K562 (cell line): ENCODE measurements at regions not wholly inside any gene's neighbourhood (a gene's known extent, or its start where the extent isn't known, plus 50 kb on each side); places are given as distances from the start of the nearest gene placed in this dataset.

Experiments used
- ATAC-seq: fragments of 200-7000 bp; cut with Tn5 transposase; 3 replicates; pipeline ENCODE4 v1.9.1; 2020; ENCODE audit warnings: moderate library complexity
- BruUV-seq: library from RNA; stranded (reverse); fragments of 400-500 nt; replicated peaks from 2 replicates; lab custom pipeline; 2021; lab: Mats Ljungman, UMichigan
- CTCF ChIA-PET: fragments of 300-600 bp; formaldehyde crosslinking; extraction: SDS; loops from one replicate; lab custom pipeline; 2021; ENCODE audit warnings: low intra/inter-chr PET ratio; lab: Yijun Ruan, JAX
- POLR2A ChIA-PET: fragments of 300-600, 350-650 bp; sonication (Branson Sonifier 250); formaldehyde crosslinking; extraction: SDS; loops from one replicate; lab custom pipeline; 2021; ENCODE audit warnings: antibody characterized with exemption, inconsistent platforms; lab: Yijun Ruan, JAX
- DNase-seq, 4 experiments: peaks; one replicate each; pipeline versions ENCODE4 v3.0.0 to v3.0.0-alpha.2; 2011 to 2018; ENCODE audit warnings: low spot score in 3 of 4, mixed read lengths in 3 of 4; ENCODE audit errors: extremely low read depth in 1 of 4
- FAIRE-seq: peaks from 2 replicates; lab custom pipeline; 2011; peaks lifted over from hg19 to GRCh38; lab: Jason Lieb, UNC
- H2AFZ ChIP-seq: 2 replicates; pipeline ENCODE4 v1.6.0; 2011; ENCODE audit warnings: low read depth, low read length, control low read depth, inconsistent platforms
- H3K27ac ChIP-seq: fragments of 200-600 bp; 3 replicates; pipeline ENCODE4 v1.8.0; 2011; ENCODE audit warnings: low read depth, mild to moderate bottlenecking, control low read depth, inconsistent platforms, low read length, moderate library complexity, mixed read lengths; ENCODE audit errors: extremely low read depth
- H3K27me3 ChIP-seq, 2 experiments: fragments of 300-600 bp in 1 of 2; 2 replicates in 1 of 2; 3 replicates in 1 of 2; pipeline versions ENCODE4 v1.6.0 to v1.8.0; 2011; ENCODE audit warnings: inconsistent platforms in 2 of 2, low read length in 2 of 2, mild to moderate bottlenecking in 1 of 2, mixed read lengths in 1 of 2, moderate library complexity in 1 of 2; ENCODE audit not compliant: control insufficient read depth in 2 of 2, insufficient read depth in 2 of 2
- H3K36me3 ChIP-seq: fragments of 300-600 bp; 3 replicates; pipeline ENCODE4 v1.8.0; 2011; ENCODE audit warnings: mild to moderate bottlenecking, low read length, inconsistent platforms; ENCODE audit not compliant: control insufficient read depth, insufficient read depth
- H3K4me1 ChIP-seq, 2 experiments: fragments of 200-600 bp in 1 of 2; replicated peaks in 1 of 2; 2 replicates in 1 of 2; 3 replicates in 1 of 2; pipeline versions ENCODE4 v1.5.1 to v1.8.0; 2011; ENCODE audit warnings: inconsistent platforms in 2 of 2, low read length in 2 of 2, mild to moderate bottlenecking in 1 of 2, mixed read lengths in 1 of 2, moderate library complexity in 1 of 2; ENCODE audit not compliant: control insufficient read depth in 2 of 2, insufficient read depth in 2 of 2
- H3K4me2 ChIP-seq: 2 replicates; pipeline ENCODE4 v1.6.1; 2011; ENCODE audit warnings: low read length, control low read depth, inconsistent platforms, mixed read lengths; ENCODE audit not compliant: insufficient read depth
- H3K4me3 ChIP-seq: fragments of 200-600 bp; sonication (generic), shearing (Covaris generic); 2 replicates; pipeline ENCODE4 v1.5.1; 2016; ENCODE audit warnings: control low read depth, inconsistent platforms
- H3K79me2 ChIP-seq: fragments of 200-600 bp; 3 replicates; pipeline ENCODE4 v1.8.0; 2011; ENCODE audit warnings: low read length, inconsistent platforms; ENCODE audit not compliant: control insufficient read depth, insufficient read depth
- H3K9ac ChIP-seq, 2 experiments: 2 replicates each; pipeline versions ENCODE4 v1.6.0 to v1.6.1; 2011; ENCODE audit warnings: low read depth in 2 of 2, low read length in 2 of 2, control low read depth in 1 of 2, inconsistent platforms in 1 of 2, mild to moderate bottlenecking in 1 of 2, mixed read lengths in 1 of 2; ENCODE audit not compliant: insufficient read depth in 1 of 2
- H3K9me1 ChIP-seq: one replicate; pipeline ENCODE4 v1.6.0; 2011; ENCODE audit warnings: inconsistent platforms, mild to moderate bottlenecking, low read length, moderate library complexity; ENCODE audit not compliant: control insufficient read depth, insufficient read depth
- H3K9me3 ChIP-seq: replicated peaks from 2 replicates; pipeline ENCODE4 v1.5.1; 2011; ENCODE audit warnings: low read depth, low read length, inconsistent platforms; ENCODE audit not compliant: control insufficient read depth, insufficient read depth
- H4K20me1 ChIP-seq: replicated peaks from 2 replicates; pipeline ENCODE4 v1.6.1; 2011; ENCODE audit warnings: low read length, inconsistent platforms, mixed read lengths; ENCODE audit not compliant: control insufficient read depth, insufficient read depth
- BHLHE40 ChIP-seq: IDR thresholded peaks from 2 replicates; pipeline ENCODE4 v1.6.1; 2011; ENCODE audit warnings: low read length, improper control_type of control experiment
- BMI1 ChIP-seq: fragments of 150-350 bp; IDR thresholded peaks from 2 replicates; pipeline ENCODE4 v1.6.1; 2014; ENCODE audit warnings: low read length
- MTF1 ChIP-seq: fragments of 250-450 bp; sonication (Bioruptor Pico); IDR thresholded peaks from 2 replicates; pipeline ENCODE4 v1.9.0; 2021; ENCODE audit warnings: moderate library complexity, mild to moderate bottlenecking, inconsistent platforms, borderline replicate concordance
- NR2F6 ChIP-seq: fragments of 450-650 bp; formaldehyde crosslinking; IDR thresholded peaks from 2 replicates; pipeline ENCODE4 v1.4.0; 2020; ENCODE audit warnings: mild to moderate bottlenecking
- SMAD4 ChIP-seq: fragments of 250-450 bp; sonication (Bioruptor Pico); conservative IDR thresholded peaks from 2 replicates; pipeline ENCODE4 v1.8.0; 2021; ENCODE audit warnings: inconsistent platforms, mild to moderate bottlenecking, moderate library complexity
- ZFP30 ChIP-seq: fragments of 250-450 bp; sonication (Bioruptor Pico); IDR thresholded peaks from 2 replicates; pipeline ENCODE4 v1.8.0; 2022; ENCODE audit warnings: moderate library complexity, mild to moderate bottlenecking, inconsistent platforms, borderline replicate concordance
- WGBS: fragments of 100-300 bp; shearing (Covaris generic); methylation state at CpG from one replicate; pipeline ENCODE4 v1.1.6; 2016; ENCODE audit warnings: low coverage, mixed read lengths; ENCODE audit not compliant: insufficient coverage; ENCODE audit errors: missing lambda C conversion rate; 5-methylcytosine and 5-hydroxymethylcytosine counted together
- in situ Hi-C: fragments of 300-500 bp; cut with MboI; formaldehyde crosslinking; loops from 4 replicates; pipeline ENCODE4 v1.15.0; 2018; ENCODE audit warnings: inconsistent platforms, mixed read lengths
- intact Hi-C: fragments of 100-400 bp; cut with micrococcal nuclease; formaldehyde crosslinking; loops from 2 replicates; pipeline ENCODE4 v1.14.2; 2022
- TF ChIP-seq, protein P1 (sequence below), 2 experiments: fragments of 450-650 bp; IDR thresholded peaks; 2 replicates each; pipeline ENCODE4 v1.6.1; 2016; ENCODE audit warnings: mild to moderate bottlenecking in 2 of 2, borderline replicate concordance in 1 of 2, low read depth in 1 of 2, moderate library complexity in 1 of 2

DNA sequence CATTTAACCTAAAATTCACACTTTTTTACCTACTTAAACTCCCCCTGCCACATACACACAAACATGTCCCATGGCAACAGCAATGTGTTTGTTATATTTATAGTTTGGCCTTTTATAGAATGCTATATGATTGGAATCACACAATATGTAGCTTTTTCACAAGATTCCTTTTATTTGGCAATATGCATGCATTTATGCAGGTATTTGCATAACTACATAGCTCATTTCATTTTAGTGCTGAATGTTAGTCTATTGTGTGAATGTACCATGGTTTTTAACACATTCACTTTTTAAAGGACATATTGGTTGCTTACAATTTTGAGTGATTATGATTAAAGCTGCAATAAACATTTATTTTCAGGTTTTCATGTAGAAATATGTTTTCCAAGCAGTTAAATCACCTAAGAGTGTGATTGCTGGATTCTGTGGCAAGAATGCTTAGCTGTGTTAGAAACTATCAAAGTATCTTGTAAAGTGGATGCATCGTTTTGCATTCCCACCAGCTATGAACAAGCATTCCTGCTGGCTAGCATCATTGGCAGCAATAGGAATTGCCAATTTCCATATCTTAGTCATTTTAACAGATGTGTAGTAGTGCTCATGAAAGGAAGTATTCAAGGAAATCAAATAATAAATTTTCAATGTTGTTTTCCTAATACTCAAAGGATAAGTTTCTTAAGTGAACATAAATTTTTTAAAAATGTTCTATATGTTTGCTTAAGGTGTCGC lies 557.0 kb downstream of the SLITRK1 start:
- POLR2A ChIA-PET: no interaction called here
- ATAC-seq: no peak
- Histone ChIP-seq H3K36me3 (no peaks in the 10 kb centered on the region), H3K9me3 (no peaks in the 10 kb centered on the region), H2AFZ (no peak overlapping the region), H3K4me2 (no peak overlapping the region), H3K9ac (no peak overlapping the region), H3K79me2 (no peaks in the 10 kb centered on the region), H3K27me3 (no peaks in the 10 kb centered on the region), H3K27ac (no peak overlapping the region), H4K20me1 (no peaks in the 10 kb centered on the region), H3K4me3 (no peak overlapping the region), H3K9me1 (no peaks in the 10 kb centered on the region), H3K4me1 (no peaks in the 10 kb centered on the region)
- CTCF ChIA-PET: no interaction called here
- TF ChIP-seq MTF1 (no peak), BHLHE40 (no peak), SMAD4 (no peak)
- DNase-seq: no peak
- 0% methylated on average over 2 of the region's 2 CpGs for WGBS
- no TSS peak for BruUV-seq
- FAIRE-seq: no peak
- in situ Hi-C loops (no loop called here), intact Hi-C loops (no loop called here)

DNA sequence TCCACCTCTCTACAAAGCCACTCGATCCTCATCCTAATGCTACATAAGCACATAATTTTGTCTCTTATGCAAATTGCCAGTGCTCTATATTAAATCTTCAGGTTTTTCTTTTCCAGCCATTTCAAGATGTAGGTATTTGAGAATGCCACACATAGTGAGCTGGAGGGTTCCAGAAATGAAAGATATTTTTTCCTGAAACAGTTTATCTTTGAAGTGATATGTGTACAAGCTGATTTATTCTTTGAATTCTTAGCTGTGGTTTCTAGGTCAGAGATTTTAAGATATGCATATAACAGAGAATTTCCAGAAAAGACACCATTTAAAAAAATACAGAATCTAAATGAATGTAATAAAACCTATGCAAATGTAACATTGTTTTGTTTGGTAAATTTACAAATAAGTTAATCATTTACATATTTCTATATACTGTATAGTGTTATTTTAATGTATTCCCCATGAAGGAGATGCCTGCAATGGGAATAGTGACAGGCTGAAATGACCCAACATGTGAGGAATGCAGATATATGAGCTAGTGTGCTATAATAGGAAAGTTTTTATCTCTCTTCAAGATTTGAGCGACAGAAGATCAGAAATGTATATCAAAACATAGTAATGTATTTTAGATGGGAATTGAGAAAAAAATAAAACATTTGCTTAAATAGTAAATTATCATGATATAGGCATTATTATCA lies 570.2 kb downstream of the SLITRK1 start:
- Histone ChIP-seq H3K27me3 (no peaks in the 10 kb centered on the region), H3K9me3 (no peaks in the 10 kb centered on the region), H3K4me2 (no peak overlapping the region), H2AFZ (no peak overlapping the region), H3K27ac (no peak overlapping the region), H3K36me3 (no peaks in the 10 kb centered on the region), H4K20me1 (no peaks in the 10 kb centered on the region), H3K4me1 (no peaks in the 10 kb centered on the region), H3K4me3 (no peak overlapping the region), H3K9me1 (no peaks in the 10 kb centered on the region), H3K79me2 (no peaks in the 10 kb centered on the region), H3K9ac (no peak overlapping the region)
- in situ Hi-C loops: no loop called here
- BruUV-seq: no TSS peak
- 0% methylated on average over 2 of the region's 2 CpGs for WGBS
- intact Hi-C loops: no loop called here
- ChIA-PET POLR2A (no interaction called here), CTCF (no interaction called here)
- no peak for ATAC-seq
- DNase-seq: no peak
- FAIRE-seq: no peak
- TF ChIP-seq, protein P1, sequence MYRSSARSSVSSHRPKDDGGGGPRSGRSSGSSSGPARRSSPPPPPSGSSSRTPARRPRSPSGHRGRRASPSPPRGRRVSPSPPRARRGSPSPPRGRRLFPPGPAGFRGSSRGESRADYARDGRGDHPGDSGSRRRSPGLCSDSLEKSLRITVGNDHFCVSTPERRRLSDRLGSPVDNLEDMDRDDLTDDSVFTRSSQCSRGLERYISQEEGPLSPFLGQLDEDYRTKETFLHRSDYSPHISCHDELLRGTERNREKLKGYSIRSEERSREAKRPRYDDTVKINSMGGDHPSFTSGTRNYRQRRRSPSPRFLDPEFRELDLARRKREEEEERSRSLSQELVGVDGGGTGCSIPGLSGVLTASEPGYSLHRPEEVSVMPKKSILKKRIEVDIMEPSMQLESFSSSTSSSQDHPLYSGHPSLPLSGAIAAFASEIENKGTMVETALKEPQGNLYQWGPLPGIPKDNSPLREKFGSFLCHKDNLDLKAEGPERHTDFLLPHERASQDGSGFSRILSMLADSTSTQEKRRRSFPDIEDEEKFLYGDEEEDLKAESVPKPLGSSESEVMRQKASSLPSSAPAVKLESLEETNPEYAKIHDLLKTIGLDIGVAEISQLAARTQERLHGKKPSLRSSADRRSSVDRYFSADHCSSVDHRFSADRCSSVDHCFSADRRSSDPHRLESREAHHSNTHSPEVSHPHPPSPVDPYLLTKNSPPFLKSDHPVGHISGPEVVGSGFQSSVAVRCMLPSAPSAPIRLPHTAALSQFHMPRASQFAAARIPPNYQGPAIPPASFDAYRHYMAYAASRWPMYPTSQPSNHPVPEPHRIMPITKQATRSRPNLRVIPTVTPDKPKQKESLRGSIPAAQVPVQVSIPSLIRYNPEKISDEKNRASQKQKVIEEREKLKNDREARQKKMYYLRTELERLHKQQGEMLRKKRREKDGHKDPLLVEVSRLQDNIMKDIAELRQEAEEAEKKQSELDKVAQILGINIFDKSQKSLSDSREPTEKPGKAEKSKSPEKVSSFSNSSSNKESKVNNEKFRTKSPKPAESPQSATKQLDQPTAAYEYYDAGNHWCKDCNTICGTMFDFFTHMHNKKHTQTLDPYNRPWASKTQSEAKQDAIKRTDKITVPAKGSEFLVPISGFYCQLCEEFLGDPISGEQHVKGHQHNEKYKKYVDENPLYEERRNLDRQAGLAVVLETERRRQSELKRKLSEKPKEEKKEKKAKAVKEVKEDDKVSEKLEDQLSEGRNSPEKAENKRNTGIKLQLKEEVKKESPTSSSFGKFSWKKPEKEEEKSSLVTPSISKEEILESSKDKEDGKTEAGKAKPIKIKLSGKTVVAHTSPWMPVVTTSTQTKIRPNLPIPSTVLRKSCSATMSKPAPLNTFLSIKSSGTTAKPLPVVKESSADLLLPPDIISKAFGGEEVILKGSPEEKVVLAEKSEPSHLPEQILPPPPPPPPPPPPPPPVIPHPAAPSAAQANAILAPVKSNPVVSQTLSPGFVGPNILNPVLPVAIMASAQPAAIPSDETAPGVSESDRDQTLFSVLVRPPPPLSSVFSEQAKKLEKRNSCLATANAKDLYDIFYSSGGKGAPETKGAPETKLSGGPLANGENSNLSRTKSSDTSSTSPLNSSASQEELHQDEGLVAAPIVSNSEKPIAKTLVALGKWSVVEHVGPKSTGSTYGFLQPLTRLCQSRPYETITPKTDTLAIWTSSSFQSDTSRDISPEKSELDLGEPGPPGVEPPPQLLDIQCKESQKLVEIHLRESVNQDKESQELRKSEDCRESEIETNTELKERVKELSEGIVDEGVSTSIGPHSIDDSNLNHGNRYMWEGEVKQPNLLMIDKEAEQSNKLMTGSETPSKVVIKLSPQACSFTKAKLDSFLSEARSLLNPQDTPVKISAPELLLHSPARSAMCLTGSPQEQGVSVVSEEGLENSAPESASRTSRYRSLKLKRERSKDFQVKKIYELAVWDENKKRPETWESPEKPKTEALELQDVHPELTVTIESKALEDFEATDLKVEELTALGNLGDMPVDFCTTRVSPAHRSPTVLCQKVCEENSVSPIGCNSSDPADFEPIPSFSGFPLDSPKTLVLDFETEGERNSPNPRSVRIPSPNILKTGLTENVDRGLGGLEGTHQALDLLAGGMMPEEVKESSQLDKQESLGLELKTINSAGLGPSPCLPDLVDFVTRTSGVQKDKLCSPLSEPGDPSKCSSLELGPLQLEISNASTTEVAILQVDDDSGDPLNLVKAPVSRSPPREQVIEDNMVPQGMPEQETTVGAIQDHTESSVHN (IDR thresholded peaks at IDR 0.05; ENCODE audit: borderline replicate concordance in 1 of 2, low read depth in 1 of 2): no peak
- TF ChIP-seq ZFP30 (CRISPR knock-in tag) (no peak), BMI1 (no peak), NR2F6 (CRISPR knock-in tag) (no peak)
